ENCODE measurements at regions not wholly inside any gene's neighbourhood (a gene's known extent, or its start where the extent isn't known, plus 50 kb on each side); places are given as distances from the start of the nearest gene placed in this dataset.

DNA sequence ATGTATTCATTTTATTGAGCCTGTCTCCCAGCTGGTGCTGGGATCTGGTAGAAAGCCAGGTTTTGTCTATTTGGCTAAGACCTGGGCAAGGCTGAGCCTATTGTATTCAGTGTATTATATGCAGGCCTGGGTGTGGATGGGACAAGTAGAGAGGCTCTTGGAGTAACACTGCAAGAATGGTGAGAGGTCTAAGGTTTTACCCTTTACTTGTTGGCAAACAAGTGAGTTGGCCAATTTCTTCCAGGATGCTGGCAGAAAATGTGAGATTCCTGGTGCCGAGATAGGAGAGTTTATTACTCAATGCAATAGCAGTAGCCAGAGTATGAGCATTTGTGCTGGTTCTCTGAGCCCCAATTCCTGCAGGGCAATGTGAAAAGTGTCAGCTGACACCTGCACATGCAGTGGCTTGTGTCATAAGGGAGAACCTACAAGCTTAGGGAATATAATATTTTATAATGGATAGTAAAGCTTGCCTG lies 141.7 kb upstream of the PRLR start:
- DNase-seq (ENCODE audit: extremely low read depth, low read depth): no peak
- no peak overlapping the region for H3K4me3 ChIP-seq (replicated peaks; ENCODE audit: low read depth, low read length)
- TF ChIP-seq, protein P1, sequence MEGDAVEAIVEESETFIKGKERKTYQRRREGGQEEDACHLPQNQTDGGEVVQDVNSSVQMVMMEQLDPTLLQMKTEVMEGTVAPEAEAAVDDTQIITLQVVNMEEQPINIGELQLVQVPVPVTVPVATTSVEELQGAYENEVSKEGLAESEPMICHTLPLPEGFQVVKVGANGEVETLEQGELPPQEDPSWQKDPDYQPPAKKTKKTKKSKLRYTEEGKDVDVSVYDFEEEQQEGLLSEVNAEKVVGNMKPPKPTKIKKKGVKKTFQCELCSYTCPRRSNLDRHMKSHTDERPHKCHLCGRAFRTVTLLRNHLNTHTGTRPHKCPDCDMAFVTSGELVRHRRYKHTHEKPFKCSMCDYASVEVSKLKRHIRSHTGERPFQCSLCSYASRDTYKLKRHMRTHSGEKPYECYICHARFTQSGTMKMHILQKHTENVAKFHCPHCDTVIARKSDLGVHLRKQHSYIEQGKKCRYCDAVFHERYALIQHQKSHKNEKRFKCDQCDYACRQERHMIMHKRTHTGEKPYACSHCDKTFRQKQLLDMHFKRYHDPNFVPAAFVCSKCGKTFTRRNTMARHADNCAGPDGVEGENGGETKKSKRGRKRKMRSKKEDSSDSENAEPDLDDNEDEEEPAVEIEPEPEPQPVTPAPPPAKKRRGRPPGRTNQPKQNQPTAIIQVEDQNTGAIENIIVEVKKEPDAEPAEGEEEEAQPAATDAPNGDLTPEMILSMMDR (IDR thresholded peaks at IDR 0.05; ENCODE audit: low read depth, low read length, missing control alignments): no peak

DNA sequence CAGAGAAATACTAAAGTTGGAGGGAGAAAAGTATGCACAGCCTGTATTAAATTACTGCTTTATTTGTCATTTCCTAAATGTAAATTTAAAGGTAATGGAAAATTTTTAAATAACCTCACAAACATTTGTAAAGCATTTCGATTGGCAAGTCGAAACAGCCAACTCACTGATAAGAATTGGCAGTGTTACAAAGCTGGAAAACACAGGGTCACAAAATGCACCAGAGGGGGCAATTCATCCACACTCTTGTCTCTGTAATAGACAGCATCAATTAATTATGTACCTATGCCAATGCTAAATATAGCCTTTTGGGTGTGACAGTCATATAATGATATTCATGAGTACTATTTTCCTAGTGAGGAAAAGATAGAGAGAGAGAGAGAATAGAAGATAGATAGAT lies 140.6 kb upstream of the PRLR start:
- no peak for DNase-seq (ENCODE audit: extremely low read depth, low read depth)
- no peak overlapping the region for H3K4me3 ChIP-seq (replicated peaks; ENCODE audit: low read depth, low read length)
- TF ChIP-seq, protein P1 (IDR thresholded peaks at IDR 0.05; ENCODE audit: low read depth, low read length, missing control alignments): no peak

DNA sequence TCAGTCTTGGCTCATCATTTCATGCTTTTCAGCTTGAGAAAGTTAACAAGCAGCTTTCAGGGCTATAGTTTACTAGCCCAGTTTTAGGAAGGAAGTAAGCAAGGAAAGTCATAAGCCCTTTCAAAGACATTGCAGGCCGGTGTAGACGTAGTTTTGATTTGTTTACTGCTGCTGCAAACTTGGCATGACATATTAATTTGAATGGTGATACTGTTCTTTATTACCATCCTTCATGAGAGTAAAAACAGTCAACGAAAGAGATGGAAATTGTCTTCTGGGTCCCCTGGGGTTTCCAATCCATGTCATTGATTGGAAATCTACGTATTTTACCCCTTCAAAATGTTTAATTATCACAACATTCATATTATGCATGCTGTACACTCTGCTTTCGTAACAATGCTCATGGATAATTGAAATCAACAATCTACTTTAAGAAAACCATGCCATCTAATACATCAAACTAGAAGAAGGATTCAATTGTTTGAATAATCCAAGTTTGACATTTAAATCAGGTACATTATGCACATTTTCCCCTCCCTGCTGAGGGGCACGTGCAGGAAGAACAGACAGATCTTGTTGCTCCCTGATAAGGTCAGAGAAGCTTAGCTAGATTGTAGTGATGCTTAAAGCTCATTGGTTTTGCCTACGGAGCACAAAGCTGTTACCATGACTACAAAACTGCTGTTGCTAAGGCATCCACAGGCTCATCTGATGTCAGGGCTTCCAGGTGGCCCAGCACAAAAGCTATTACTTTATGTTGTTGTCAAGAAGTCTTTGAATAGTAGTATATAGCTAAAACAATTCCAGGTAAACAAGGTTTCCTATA lies 139.9 kb upstream of the PRLR start:
- no peak for DNase-seq (ENCODE audit: extremely low read depth, low read depth)
- TF ChIP-seq, protein P1 (IDR thresholded peaks at IDR 0.05; ENCODE audit: low read depth, low read length, missing control alignments): no peak

DNA sequence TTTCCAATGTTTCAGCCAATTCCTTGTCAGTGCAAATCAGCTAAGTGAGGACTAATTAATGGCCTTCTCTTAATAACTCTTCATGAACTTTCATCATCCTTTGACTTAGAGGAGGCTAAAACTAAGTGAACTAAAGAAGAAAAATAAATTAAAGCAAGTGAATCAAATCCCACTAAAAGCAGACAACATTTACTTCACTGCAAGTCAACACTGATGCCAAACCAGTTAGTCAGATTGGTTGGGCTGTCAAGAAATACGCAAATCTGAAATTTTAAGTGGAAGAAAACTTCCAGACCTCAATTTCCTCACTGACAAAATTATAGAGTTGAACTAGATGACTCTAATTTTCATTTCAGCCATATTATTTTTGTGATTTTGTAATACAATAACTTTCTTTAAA lies 137.2 kb upstream of the PRLR start:
- H3K4me3 ChIP-seq (replicated peaks; ENCODE audit: low read depth, low read length): no peak overlapping the region
- no peak for DNase-seq (ENCODE audit: extremely low read depth, low read depth)
- TF ChIP-seq, protein P1 (IDR thresholded peaks at IDR 0.05; ENCODE audit: low read depth, low read length, missing control alignments): no peak

More for the DNA sequence above, 139.9 kb upstream of the PRLR start:
- H3K4me3 ChIP-seq (replicated peaks; ENCODE audit: low read depth, low read length): no peak overlapping the region

DNA sequence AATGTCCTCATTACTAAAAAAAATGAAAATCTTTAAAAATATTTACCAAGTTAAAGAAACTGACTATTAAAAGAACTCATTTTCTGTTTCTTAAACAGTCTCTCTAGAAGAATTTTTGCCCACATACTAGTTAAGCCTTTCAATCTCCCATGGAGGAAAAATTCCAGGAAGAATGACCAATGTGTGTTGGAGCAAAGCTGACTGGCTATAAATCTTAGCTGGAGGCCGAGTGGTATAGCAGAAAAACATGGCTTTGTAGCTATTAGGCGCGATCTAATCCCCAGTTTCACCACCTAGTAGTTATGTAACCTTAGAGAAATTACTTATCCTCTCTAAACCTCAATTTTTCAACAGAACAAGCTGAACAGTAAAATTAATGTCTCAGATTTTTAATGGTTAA lies 135.5 kb upstream of the PRLR start:
- TF ChIP-seq, protein P1 (IDR thresholded peaks at IDR 0.05; ENCODE audit: low read depth, low read length, missing control alignments): no peak
- H3K4me3 ChIP-seq (replicated peaks; ENCODE audit: low read depth, low read length): no peak overlapping the region
- DNase-seq (ENCODE audit: extremely low read depth, low read depth): no peak

DNA sequence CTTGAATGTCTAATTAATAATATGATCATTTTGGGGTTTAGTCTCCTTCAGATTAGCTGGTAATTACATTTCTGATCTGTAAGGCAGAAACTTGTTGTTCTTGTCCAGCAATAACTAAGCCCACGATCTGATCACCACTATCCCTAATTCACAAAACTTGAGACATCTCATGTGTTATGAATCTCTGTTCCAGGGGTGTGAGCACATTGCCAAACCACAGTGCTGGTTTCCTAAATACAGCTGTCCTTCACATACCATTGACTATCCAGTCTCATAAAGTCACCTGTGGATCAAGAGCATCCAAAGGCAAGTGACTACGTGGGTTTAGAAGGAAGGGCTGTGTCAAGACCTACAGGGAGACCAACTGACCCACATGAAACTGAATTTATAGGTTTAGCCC lies 134.1 kb upstream of the PRLR start:
- H3K4me3 ChIP-seq (replicated peaks; ENCODE audit: low read depth, low read length): no peak overlapping the region
- DNase-seq (ENCODE audit: extremely low read depth, low read depth): no peak
- TF ChIP-seq, protein P1 (IDR thresholded peaks at IDR 0.05; ENCODE audit: low read depth, low read length, missing control alignments): no peak

Measured in HFF-Myc (cell line).